GM12878 (cell line): ENCODE measurements at regions not wholly inside any gene's neighbourhood (a gene's known extent, or its start where the extent isn't known, plus 50 kb on each side); places are given as distances from the start of the nearest gene placed in this dataset.

Experiments used
- ATAC-seq: fragments of 200-7000 bp; cut with Tn5 transposase; 3 replicates; pipeline ENCODE4 v1.9.1; 2020; ENCODE audit warnings: mild to moderate bottlenecking, moderate library complexity
- BruUV-seq: library from RNA; stranded (reverse); fragments of 400-500 nt; replicated peaks from 2 replicates; lab custom pipeline; 2021; lab: Mats Ljungman, UMichigan
- CTCF ChIA-PET: fragments of 300-600 bp; sonication (Branson Sonifier 250); formaldehyde crosslinking; extraction: SDS; loops from one replicate; lab custom pipeline; 2021; ENCODE audit warnings: inconsistent platforms; lab: Yijun Ruan, JAX
- POLR2A ChIA-PET: fragments of 350-600 bp; formaldehyde crosslinking; extraction: SDS; loops from one replicate; lab custom pipeline; 2021; ENCODE audit warnings: inconsistent platforms; lab: Charles Lee
- RAD21 ChIA-PET: fragments of 300-600 bp; sonication (Branson Sonifier 250); formaldehyde crosslinking; loops from one replicate; lab custom pipeline; 2023; ENCODE audit warnings: antibody characterized with exemption; ENCODE audit not compliant: unreplicated experiment; lab: Charles Lee
- SMC1A ChIA-PET: fragments of 300-600 bp; sonication (Branson Sonifier 250); formaldehyde crosslinking; loops from one replicate; lab custom pipeline; 2023; ENCODE audit not compliant: unreplicated experiment, uncharacterized antibody; lab: Charles Lee
- DNase-seq: peaks from one replicate; pipeline ENCODE4 v3.0.0-alpha.2; 2011; ENCODE audit warnings: low read depth, low spot score
- FAIRE-seq: peaks from 3 replicates; lab custom pipeline; 2011; peaks lifted over from hg19 to GRCh38; lab: Jason Lieb, UNC
- H2AFZ ChIP-seq: 2 replicates; pipeline ENCODE4 v1.6.0; 2011; ENCODE audit warnings: low read depth, low read length, control low read depth; ENCODE audit not compliant: control insufficient read depth
- H3K27ac ChIP-seq: 2 replicates; pipeline ENCODE4 v1.5.1; 2011; ENCODE audit warnings: control low read depth; ENCODE audit not compliant: control insufficient read depth, insufficient read depth
- H3K27me3 ChIP-seq, 2 experiments: replicated peaks in 1 of 2; 2 replicates each; pipeline versions ENCODE4 v1.6.0 to v1.6.1; 2011; ENCODE audit warnings: low read length in 1 of 2; ENCODE audit not compliant: control insufficient read depth in 2 of 2, insufficient read depth in 2 of 2
- H3K36me3 ChIP-seq, 2 experiments: 2 replicates each; pipeline ENCODE4 v1.5.1; 2011; ENCODE audit warnings: low read length in 1 of 2; ENCODE audit not compliant: control insufficient read depth in 2 of 2, insufficient read depth in 2 of 2
- H3K4me1 ChIP-seq: 2 replicates; pipeline ENCODE4 v1.6.1; 2011; ENCODE audit warnings: mild to moderate bottlenecking, low read length, moderate library complexity, mixed read lengths; ENCODE audit not compliant: control insufficient read depth, insufficient read depth
- H3K4me2 ChIP-seq: 2 replicates; pipeline ENCODE4 v1.6.0; 2011; ENCODE audit warnings: control low read depth; ENCODE audit not compliant: control insufficient read depth, insufficient read depth
- H3K4me3 ChIP-seq: fragments of 200-600 bp; sonication (generic); 2 replicates; pipeline ENCODE4 v1.5.1; 2016
- H3K79me2 ChIP-seq: 2 replicates; pipeline ENCODE4 v1.6.0; 2011; ENCODE audit warnings: low read length; ENCODE audit not compliant: control insufficient read depth, insufficient read depth
- H3K9ac ChIP-seq: 2 replicates; pipeline ENCODE4 v1.8.0; 2011; ENCODE audit warnings: low read length, control low read depth, mixed read lengths; ENCODE audit not compliant: control insufficient read depth, insufficient read depth
- H3K9me3 ChIP-seq: replicated peaks from 3 replicates; pipeline ENCODE4 v1.5.1; 2011; ENCODE audit warnings: mild to moderate bottlenecking, low read length; ENCODE audit not compliant: control insufficient read depth, insufficient read depth
- H4K20me1 ChIP-seq: 2 replicates; pipeline ENCODE4 v1.6.0; 2011; ENCODE audit not compliant: control insufficient read depth, insufficient read depth
- ATF2 ChIP-seq: IDR thresholded peaks from 2 replicates; pipeline ENCODE4 v1.6.1; 2012; ENCODE audit warnings: low read length, inconsistent platforms
- BACH1 ChIP-seq: fragments of 450-650 bp; IDR thresholded peaks from 2 replicates; pipeline ENCODE4 v1.6.1; 2017; ENCODE audit warnings: mild to moderate bottlenecking, borderline replicate concordance
- BCL11A ChIP-seq: IDR thresholded peaks from 2 replicates; pipeline ENCODE4 v1.6.1; 2011; ENCODE audit warnings: low read depth, low read length
- GABPA ChIP-seq: IDR thresholded peaks from 2 replicates; pipeline ENCODE4 v1.6.1; 2014; ENCODE audit warnings: antibody characterized with exemption, low read depth, mild to moderate bottlenecking, inconsistent platforms
- HDGF ChIP-seq: fragments of 450-650 bp; IDR thresholded peaks from 2 replicates; pipeline ENCODE4 v1.6.1; 2016; ENCODE audit warnings: antibody characterized with exemption
- IKZF2 ChIP-seq, 2 experiments: fragments of 450-650 bp; IDR thresholded peaks; 2 replicates each; pipeline ENCODE4 v1.6.1; 2017; ENCODE audit warnings: mild to moderate bottlenecking in 2 of 2, moderate library complexity in 2 of 2
- MYC ChIP-seq: IDR thresholded peaks from 2 replicates; pipeline ENCODE4 v1.6.1; 2011; ENCODE audit warnings: mild to moderate bottlenecking, low read length, moderate library complexity, inconsistent platforms; ENCODE audit not compliant: insufficient read depth, insufficient replicate concordance, insufficient read length, severe bottlenecking
- NBN ChIP-seq: fragments of 450-650 bp; IDR thresholded peaks from 2 replicates; pipeline ENCODE4 v1.6.1; 2016
- NKRF ChIP-seq: fragments of 450-650 bp; conservative IDR thresholded peaks from 2 replicates; pipeline ENCODE4 v1.6.1; 2017; ENCODE audit warnings: mild to moderate bottlenecking, moderate library complexity
- NRF1 ChIP-seq: conservative IDR thresholded peaks from 2 replicates; pipeline ENCODE4 v1.6.1; 2011; ENCODE audit warnings: mild to moderate bottlenecking, low read depth, low read length, improper control_type of control experiment
- POLR2AphosphoS2 ChIP-seq: IDR thresholded peaks from 2 replicates; pipeline ENCODE4 v1.6.1; 2011; ENCODE audit warnings: low read depth, mild to moderate bottlenecking, low read length, improper control_type of control experiment, moderate library complexity
- SP1 ChIP-seq: IDR thresholded peaks from one replicate; pipeline ENCODE4 v1.6.1; 2011; ENCODE audit warnings: low read depth, low read length
- SUPT20H ChIP-seq: IDR thresholded peaks from 2 replicates; pipeline ENCODE4 v1.6.1; 2011; ENCODE audit warnings: low read depth, mild to moderate bottlenecking, low read length, moderate library complexity, borderline replicate concordance; ENCODE audit not compliant: control insufficient read depth
- ZZZ3 ChIP-seq: IDR thresholded peaks from 2 replicates; pipeline ENCODE4 v1.6.1; 2011; ENCODE audit warnings: low read depth; ENCODE audit not compliant: control insufficient read depth, insufficient read length
- WGBS: methylation state at CpG from one replicate; pipeline ENCODE4 v1.1.6; 2016; ENCODE audit warnings: low lambda C conversion rate; ENCODE audit not compliant: insufficient replicate concordance, insufficient coverage; ENCODE audit errors: missing lambda C conversion rate; 5-methylcytosine and 5-hydroxymethylcytosine counted together
- in situ Hi-C: fragments of 300-500 bp; cut with MboI; formaldehyde crosslinking; loops from 9 replicates; pipeline ENCODE4 v1.14.3; 2018; ENCODE audit warnings: mixed read lengths
- intact Hi-C: fragments of 100-400 bp; cut with micrococcal nuclease; formaldehyde crosslinking; loops from one replicate; pipeline ENCODE4 v1.14.2; 2022; ENCODE audit not compliant: unreplicated experiment

- 26% methylated on average over 3 of the region's 3 CpGs for WGBS
- Histone ChIP-seq H3K4me3 (no peak overlapping the region), H2AFZ (no peak overlapping the region), H3K36me3 (no peaks in the 10 kb centered on the region), H3K79me2 (no peaks in the 10 kb centered on the region), H3K27me3 (no peaks in the 10 kb centered on the region), H3K4me1 (peaks cover 5% of the 10 kb centered on the region; the same call in 1 of the 2 replicates), H3K9me3 (0 out of 3 replicates have a peak, but pooled peaks cover 2% of the 10 kb centered on the region), H3K4me2 (no peak overlapping the region), H3K27ac (no peak overlapping the region), H4K20me1 (no peaks in the 10 kb centered on the region), H3K9ac (no peak overlapping the region)
- FAIRE-seq (no peak), DNase-seq (no peak), ATAC-seq (no peak)
- no TSS peak for BruUV-seq
- in situ Hi-C loops = no loop called here
- ChIA-PET RAD21 (no interaction called here), POLR2A (no interaction called here), CTCF (no interaction called here), SMC1A (no interaction called here)
- TF ChIP-seq ATF2 (no peak), NBN (no peak), POLR2AphosphoS2 (no peak), GABPA (no peak), IKZF2 (IDR thresholded peaks at IDR 0.05) (no peak)
- intact Hi-C loops = no loop called here
Measured at GRCh38 chr3:177585271-177585670, 388.0 kb upstream of the TBL1XR1 start.

- H3K4me3 ChIP-seq = no peak overlapping the region
- ChIA-PET RAD21 (no interaction called here), POLR2A (no interaction called here), CTCF (no interaction called here), SMC1A (no interaction called here)
- no peak overlapping the region for H3K4me2 ChIP-seq
- no peaks in the 10 kb centered on the region for H4K20me1 ChIP-seq
- no peaks in the 10 kb centered on the region for H3K27me3 ChIP-seq
- 82% methylated on average over 3 of the region's 3 CpGs for WGBS
- H3K79me2 ChIP-seq = no peaks in the 10 kb centered on the region
- no peak overlapping the region for H3K27ac ChIP-seq
- peaks cover 19% of the 10 kb centered on the region; the same call in 1 of the 2 replicates for H3K4me1 ChIP-seq
- no peak overlapping the region for H3K9ac ChIP-seq
- DNase-seq = no peak
- no peak for FAIRE-seq
- no peak overlapping the region for H2AFZ ChIP-seq
- no peak for ATAC-seq
- H3K9me3 ChIP-seq = peaks cover 2% of the 10 kb centered on the region; the same call in 1 of the 3 replicates
- H3K36me3 ChIP-seq = no peaks in the 10 kb centered on the region
- no TSS peak for BruUV-seq
- in situ Hi-C loops = no loop called here
- intact Hi-C loops = no loop called here
- no peak for TF ChIP-seq BCL11A
- no peak for TF ChIP-seq ZZZ3
- TF ChIP-seq HDGF = no peak
- no peak for TF ChIP-seq BACH1
- no peak for TF ChIP-seq NKRF
- TF ChIP-seq SUPT20H = no peak
- TF ChIP-seq SP1 = no peak
- TF ChIP-seq NRF1 = no peak
- no peak for TF ChIP-seq MYC
Measured at GRCh38 chr3:177589041-177589650, 391.9 kb upstream of the TBL1XR1 start.
